Thymus (tissue), 11 donors: ENCODE measurements at regions not wholly inside any gene's neighbourhood (a gene's known extent, or its start where the extent isn't known, plus 50 kb on each side); places are given as distances from the start of the nearest gene placed in this dataset.

ENCODE experiments used
- DNase-seq, 9 donors: peaks; one replicate each; pipeline ENCODE4 v3.0.0-alpha.2; 2013; ENCODE audit warnings: low spot score in 9 of 9, low read depth in 6 of 9, missing footprints in 1 of 9
- H3K27ac ChIP-seq, 2 donors: one replicate each; pipeline ENCODE4 v1.5.1; 2013; ENCODE audit warnings: control low read depth in 1 of 2, low read depth in 1 of 2, low read length in 1 of 2, mild to moderate bottlenecking in 1 of 2, moderate library complexity in 1 of 2
- H3K27me3 ChIP-seq, 2 donors: one replicate each; pipeline ENCODE4 v1.5.1; 2013; ENCODE audit warnings: low read length in 1 of 2; ENCODE audit not compliant: control insufficient read depth in 2 of 2, insufficient read depth in 1 of 2
- H3K36me3 ChIP-seq, 2 donors: one replicate each; pipeline ENCODE4 v1.5.1; 2013; ENCODE audit warnings: low read length in 1 of 2, mild to moderate bottlenecking in 1 of 2, moderate library complexity in 1 of 2; ENCODE audit not compliant: control insufficient read depth in 2 of 2, insufficient read depth in 2 of 2
- H3K4me1 ChIP-seq, 2 donors: one replicate each; pipeline ENCODE4 v1.5.1; 2013; ENCODE audit warnings: low read length in 2 of 2; ENCODE audit not compliant: control insufficient read depth in 2 of 2, insufficient read depth in 2 of 2
- H3K4me3 ChIP-seq, 2 donors: one replicate each; pipeline ENCODE4 v1.5.1; 2013; ENCODE audit warnings: low read length in 2 of 2, control low read depth in 1 of 2, mild to moderate bottlenecking in 1 of 2
- H3K9me3 ChIP-seq, 2 donors: one replicate each; pipeline ENCODE4 v1.5.1; 2013; ENCODE audit warnings: low read length in 1 of 2, mild to moderate bottlenecking in 1 of 2; ENCODE audit not compliant: control insufficient read depth in 2 of 2, insufficient read depth in 1 of 2
- WGBS: extraction: QIAGEN DNeasy Blood & Tissue Kit; methylation state at CpG from one replicate; pipeline ENCODE4 v1.1.7; 2013; 5-methylcytosine and 5-hydroxymethylcytosine counted together
- donor health status: healthy.

DNA sequence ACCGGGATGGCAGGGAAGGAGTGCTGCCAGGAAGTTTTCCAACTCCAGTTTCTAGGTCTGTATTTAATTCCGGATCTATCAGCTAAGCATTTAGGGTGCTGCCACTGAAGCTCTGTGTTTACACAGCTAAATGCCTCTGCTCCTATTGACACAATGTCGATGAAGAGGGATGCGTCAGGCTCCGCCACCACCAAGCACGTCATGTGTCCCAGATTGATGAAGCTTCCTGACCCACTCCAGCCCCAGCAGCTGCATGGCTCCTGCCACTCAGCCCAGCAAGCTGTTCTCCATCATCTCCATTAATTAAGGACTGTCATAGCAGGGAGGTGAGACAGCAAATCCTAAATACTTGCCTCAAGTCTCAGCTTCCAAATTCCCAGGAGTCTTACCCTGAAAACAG is 435.2 kb upstream of the ZNF507 start:
- Histone ChIP-seq H3K9me3 (no peaks in the 10 kb centered on the region), H3K27ac (no peak overlapping the region), H3K4me3 (no peak overlapping the region), H3K4me1 (no peaks in the 10 kb centered on the region), H3K27me3 (no peaks in the 10 kb centered on the region), H3K36me3 (no peaks in the 10 kb centered on the region)
- DNase-seq: no peak
- 93% methylated on average over 6 of the region's 6 CpGs for WGBS

DNA sequence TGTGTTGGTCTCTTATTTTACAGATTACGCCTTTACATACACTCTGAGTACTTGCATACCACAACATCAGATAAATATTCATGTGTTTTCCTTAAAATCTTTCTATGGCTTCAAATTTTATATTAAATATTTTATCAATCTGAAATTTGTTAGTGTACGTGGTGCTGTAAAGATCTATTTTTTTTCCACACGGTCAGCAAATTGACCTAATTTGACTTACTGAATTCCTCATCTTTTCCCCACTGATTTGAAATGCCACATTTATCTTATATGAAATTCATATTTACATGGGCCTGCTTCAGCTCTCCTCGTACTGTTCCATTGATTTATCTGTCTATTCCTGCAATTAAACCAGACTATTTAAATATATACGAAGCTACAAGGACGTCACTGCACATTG is 433.8 kb upstream of the ZNF507 start:
- no peak overlapping the region for H3K4me3 ChIP-seq
- no peaks in the 10 kb centered on the region for H3K9me3 ChIP-seq
- H3K36me3 ChIP-seq: no peaks in the 10 kb centered on the region
- no peak overlapping the region for H3K27ac ChIP-seq
- no peak for DNase-seq
- WGBS: 92% methylated on average over 6 of the region's 6 CpGs
- H3K4me1 ChIP-seq: no peaks in the 10 kb centered on the region
- no peaks in the 10 kb centered on the region for H3K27me3 ChIP-seq

DNA sequence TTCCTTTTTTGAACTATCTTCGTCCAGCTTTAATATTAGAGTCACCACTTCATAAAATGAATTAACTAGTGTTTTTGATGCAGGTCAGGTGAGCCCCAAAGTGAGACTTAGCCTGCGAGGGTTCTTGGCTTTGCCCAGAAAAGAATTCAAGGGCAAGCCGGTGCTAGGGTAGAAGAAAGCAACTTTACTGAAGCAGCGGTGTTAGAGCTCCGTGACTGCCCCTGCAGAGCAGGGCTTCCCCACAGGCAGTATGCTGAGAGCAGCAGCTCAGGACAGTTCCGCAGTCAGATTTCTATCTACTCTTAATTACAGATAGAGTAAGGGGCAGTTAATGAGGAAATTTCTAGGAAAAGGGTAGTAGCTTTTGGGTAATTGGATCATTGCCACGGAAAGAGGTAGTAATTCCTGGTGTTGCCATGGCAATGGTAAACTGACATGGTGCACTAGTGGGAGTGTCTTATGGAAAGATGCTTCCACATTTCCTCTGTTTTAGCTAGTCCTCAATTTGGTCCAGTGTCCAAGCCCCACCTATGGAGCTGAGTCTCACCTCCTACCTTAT is 432.2 kb upstream of the ZNF507 start:
- WGBS: 89% methylated on average over 7 of the region's 7 CpGs

GRCh38 chr19:31930401-31930800 is 415.0 kb upstream of the ZNF507 start:
- Histone ChIP-seq H3K27me3 (no peaks in the 10 kb centered on the region), H3K4me3 (no peak overlapping the region), H3K36me3 (no peaks in the 10 kb centered on the region), H3K4me1 (no peaks in the 10 kb centered on the region), H3K9me3 (no peaks in the 10 kb centered on the region), H3K27ac (no peak overlapping the region)
- DNase-seq: no peak
- 93% methylated on average over 2 of the region's 2 CpGs for WGBS

More for the DNA sequence above, 432.2 kb upstream of the ZNF507 start:
- Histone ChIP-seq H3K27ac (no peak overlapping the region), H3K27me3 (no peaks in the 10 kb centered on the region), H3K9me3 (no peaks in the 10 kb centered on the region), H3K4me1 (no peaks in the 10 kb centered on the region), H3K4me3 (no peak overlapping the region), H3K36me3 (no peaks in the 10 kb centered on the region)
- no peak for DNase-seq

DNA sequence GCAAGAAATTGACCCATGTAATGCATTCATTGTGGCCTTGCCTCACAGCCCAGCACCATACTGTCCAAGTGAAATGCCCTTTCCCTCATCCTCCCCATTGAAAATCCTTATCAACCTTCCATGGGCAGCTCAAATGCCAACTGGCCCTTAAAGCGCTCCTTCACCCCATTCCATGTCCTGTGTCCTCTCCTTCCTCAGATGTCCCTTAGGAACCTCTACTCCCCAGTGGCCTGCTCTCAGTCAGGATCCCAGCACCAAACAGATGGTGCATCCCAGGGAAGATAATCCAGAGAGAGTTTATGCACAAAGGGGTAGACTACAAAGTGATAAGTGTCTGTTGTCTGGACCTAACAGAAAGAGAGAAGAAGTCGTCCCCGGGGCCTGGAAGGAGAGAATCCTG is 407.4 kb upstream of the ZNF507 start:
- Histone ChIP-seq H3K27ac (no peak overlapping the region), H3K4me1 (no peaks in the 10 kb centered on the region), H3K9me3 (no peaks in the 10 kb centered on the region), H3K36me3 (no peaks in the 10 kb centered on the region), H3K4me3 (no peak overlapping the region), H3K27me3 (no peaks in the 10 kb centered on the region)
- 96% methylated on average over 3 of the region's 3 CpGs for WGBS
- no peak for DNase-seq

- no peaks in the 10 kb centered on the region for H3K36me3 ChIP-seq
- no peak overlapping the region for H3K27ac ChIP-seq
- no peak overlapping the region for H3K4me3 ChIP-seq
- no peak for DNase-seq
- H3K4me1 ChIP-seq: no peaks in the 10 kb centered on the region
- 54% methylated on average over 5 of the region's 5 CpGs for WGBS
- no peaks in the 10 kb centered on the region for H3K27me3 ChIP-seq
- H3K9me3 ChIP-seq: no peaks in the 10 kb centered on the region
Measured at GRCh38 chr19:31938675-31939074, 406.7 kb upstream of the ZNF507 start.

- Histone ChIP-seq H3K4me3 (no peak overlapping the region), H3K4me1 (no peaks in the 10 kb centered on the region), H3K27me3 (no peaks in the 10 kb centered on the region), H3K27ac (no peak overlapping the region), H3K36me3 (no peaks in the 10 kb centered on the region), H3K9me3 (no peaks in the 10 kb centered on the region)
- DNase-seq: no peak
- WGBS: 92% methylated on average over 2 of the region's 2 CpGs
Measured at GRCh38 chr19:31940396-31940795, 405.0 kb upstream of the ZNF507 start.

- H3K27me3 ChIP-seq: no peaks in the 10 kb centered on the region
- H3K9me3 ChIP-seq: no peaks in the 10 kb centered on the region
- no peaks in the 10 kb centered on the region for H3K36me3 ChIP-seq
- H3K27ac ChIP-seq: no peak overlapping the region
- DNase-seq: no peak
- H3K4me3 ChIP-seq: no peak overlapping the region
- H3K4me1 ChIP-seq: no peaks in the 10 kb centered on the region
- WGBS: 91% methylated on average over 11 of the region's 11 CpGs
Measured at GRCh38 chr19:31943191-31943661, 402.2 kb upstream of the ZNF507 start.

DNA sequence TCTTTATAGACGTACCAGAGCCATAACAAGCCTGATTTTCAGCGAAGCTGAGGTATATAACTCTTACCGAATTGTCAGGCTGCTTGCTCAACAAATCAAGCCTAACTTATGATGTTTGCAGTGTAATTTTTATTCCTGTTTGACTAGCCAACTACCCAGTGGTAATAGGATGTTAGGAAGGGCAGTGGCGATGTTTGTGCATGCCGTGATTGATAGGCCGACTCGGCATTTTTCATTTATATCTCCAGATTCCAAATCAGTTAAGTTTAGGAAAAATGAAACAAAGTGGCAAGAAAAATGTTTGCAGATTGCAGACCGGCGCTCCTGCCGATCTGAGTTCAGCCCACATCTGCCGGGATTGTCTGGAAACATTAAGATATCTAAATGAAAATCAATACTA is 401.6 kb upstream of the ZNF507 start:
- Histone ChIP-seq H3K27me3 (no peaks in the 10 kb centered on the region), H3K4me3 (no peak overlapping the region), H3K4me1 (no peaks in the 10 kb centered on the region), H3K27ac (no peak overlapping the region), H3K9me3 (no peaks in the 10 kb centered on the region), H3K36me3 (no peaks in the 10 kb centered on the region)
- WGBS: 93% methylated on average over 11 of the region's 11 CpGs
- no peak for DNase-seq

DNA sequence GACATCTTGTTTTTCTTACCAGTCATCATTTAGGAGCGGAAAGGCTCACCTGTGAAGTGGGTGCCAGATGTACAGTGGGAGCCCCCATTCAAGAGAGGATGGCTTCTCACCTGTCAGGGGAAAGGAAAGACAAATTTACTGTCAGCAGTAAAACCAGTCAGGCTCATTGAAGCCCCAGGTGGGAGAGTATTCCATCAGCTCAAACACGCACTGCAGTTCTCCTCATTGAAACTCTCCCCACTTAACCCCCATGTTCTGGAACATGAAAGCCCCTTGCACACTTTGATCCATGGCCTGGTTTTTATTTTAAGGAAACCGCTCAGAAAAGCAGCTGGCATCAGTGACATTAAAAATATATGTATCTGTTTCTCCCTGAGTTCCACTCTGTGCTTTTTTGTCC is 401.1 kb upstream of the ZNF507 start:
- Histone ChIP-seq H3K9me3 (no peaks in the 10 kb centered on the region), H3K4me1 (no peaks in the 10 kb centered on the region), H3K27me3 (no peaks in the 10 kb centered on the region), H3K27ac (no peak overlapping the region), H3K4me3 (no peak overlapping the region), H3K36me3 (no peaks in the 10 kb centered on the region)
- DNase-seq: no peak
- 92% methylated on average over 3 of the region's 3 CpGs for WGBS
